K562 (cell line): ENCODE measurements at regions not wholly inside any gene's neighbourhood (a gene's known extent, or its start where the extent isn't known, plus 50 kb on each side); places are given as distances from the start of the nearest gene placed in this dataset.
A peak's percentile ranks its signal among the peaks of the same experiment; 100 is the strongest.

Experiments
- CBX3 ChIP-seq, 2 experiments: IDR thresholded peaks; 1 replicate in 1 of 2; 2 replicates in 1 of 2; pipeline ENCODE4 v1.6.1; 2012; ENCODE audit warnings: inconsistent platforms in 2 of 2, low read length in 2 of 2, borderline replicate concordance in 1 of 2, control low read depth in 1 of 2
- DDX20 ChIP-seq: fragments of 450-650 bp; IDR thresholded peaks from 2 replicates; pipeline ENCODE4 v1.6.1; 2016; ENCODE audit warnings: missing genetic modification characterization, low read depth, mild to moderate bottlenecking, missing compliant biosample characterization, moderate library complexity
- DMBX1 ChIP-seq: fragments of 250-450 bp; sonication (Bioruptor Pico); IDR thresholded peaks from 2 replicates; pipeline ENCODE4 v1.8.0; 2022; ENCODE audit warnings: inconsistent platforms, mild to moderate bottlenecking, moderate library complexity, borderline replicate concordance
- JUND ChIP-seq, 2 experiments: IDR thresholded peaks; 2 replicates in 1 of 2; 3 replicates in 1 of 2; pipeline ENCODE4 v1.6.1; 2011; ENCODE audit warnings: borderline replicate concordance in 2 of 2, low read depth in 2 of 2, low read length in 2 of 2, improper control_type of control experiment in 1 of 2, missing biosample characterization in 1 of 2, missing genetic modification characterization in 1 of 2, missing genetic modification reagents in 1 of 2
- NCOA1 ChIP-seq: fragments of 450-650 bp; IDR thresholded peaks from 2 replicates; pipeline ENCODE4 v1.6.1; 2016; ENCODE audit warnings: low read depth
- NR2C1 ChIP-seq, 2 experiments: fragments of 450-650 bp; IDR thresholded peaks; 2 replicates each; pipeline ENCODE4 v1.6.1; 2017; ENCODE audit warnings: mild to moderate bottlenecking in 2 of 2, antibody characterized with exemption in 1 of 2, inconsistent platforms in 1 of 2, missing compliant biosample characterization in 1 of 2, missing genetic modification characterization in 1 of 2
- PRMT5 ChIP-seq: sonication (generic); formaldehyde crosslinking; IDR thresholded peaks from 2 replicates; pipeline ENCODE4 v1.5.0; 2020; ENCODE audit warnings: missing genetic modification reagents
- SMAD4 ChIP-seq: fragments of 250-450 bp; sonication (Bioruptor Pico); conservative IDR thresholded peaks from 2 replicates; pipeline ENCODE4 v1.8.0; 2021; ENCODE audit warnings: inconsistent platforms, mild to moderate bottlenecking, moderate library complexity
- SRF ChIP-seq, 2 experiments: fragments of 250-450, 450-650 bp in 1 of 2; sonication (Bioruptor Pico) in 1 of 2; sonication (generic) in 1 of 2; formaldehyde crosslinking; IDR thresholded peaks; 2 replicates each; pipeline versions ENCODE4 v1.5.0 to v1.5.1; 2020 to 2022; ENCODE audit warnings: mild to moderate bottlenecking in 1 of 2, missing genetic modification reagents in 1 of 2
- TGIF2 ChIP-seq: sonication (generic); formaldehyde crosslinking; IDR thresholded peaks from 2 replicates; pipeline ENCODE4 v1.8.1; 2022; ENCODE audit warnings: mild to moderate bottlenecking, missing genetic modification reagents, moderate library complexity
- ZNF197 ChIP-seq: fragments of 200-800 bp; sonication (Bioruptor generic); IDR thresholded peaks from 2 replicates; pipeline ENCODE4 v1.6.1; 2016; ENCODE audit warnings: low read depth, missing genetic modification characterization, missing compliant biosample characterization
- ZNF668 ChIP-seq: fragments of 250-450 bp; sonication (Bioruptor Pico); IDR thresholded peaks from 2 replicates; pipeline ENCODE4 v1.8.0; 2022; ENCODE audit warnings: mild to moderate bottlenecking, inconsistent platforms
- ZNF79 ChIP-seq: fragments of 250-450 bp; sonication (Bioruptor Pico); IDR thresholded peaks from 2 replicates; pipeline ENCODE4 v1.4.0; 2020; ENCODE audit warnings: low read depth, mild to moderate bottlenecking, moderate library complexity
- TF ChIP-seq, protein P1 (sequence below): fragments of 200-400 bp; formaldehyde crosslinking; IDR thresholded peaks from 2 replicates; pipeline ENCODE4 v1.6.1; 2017; ENCODE audit warnings: mild to moderate bottlenecking, low read depth, low read length, moderate library complexity
- TF ChIP-seq, protein P2 (sequence below), 2 experiments: fragments of 450-650 bp; formaldehyde crosslinking in 1 of 2; IDR thresholded peaks; 2 replicates each; pipeline versions ENCODE4 v1.4.0 to v1.6.1; 2014 to 2020; ENCODE audit warnings: mild to moderate bottlenecking in 2 of 2, borderline replicate concordance in 1 of 2, low read depth in 1 of 2

DNA sequence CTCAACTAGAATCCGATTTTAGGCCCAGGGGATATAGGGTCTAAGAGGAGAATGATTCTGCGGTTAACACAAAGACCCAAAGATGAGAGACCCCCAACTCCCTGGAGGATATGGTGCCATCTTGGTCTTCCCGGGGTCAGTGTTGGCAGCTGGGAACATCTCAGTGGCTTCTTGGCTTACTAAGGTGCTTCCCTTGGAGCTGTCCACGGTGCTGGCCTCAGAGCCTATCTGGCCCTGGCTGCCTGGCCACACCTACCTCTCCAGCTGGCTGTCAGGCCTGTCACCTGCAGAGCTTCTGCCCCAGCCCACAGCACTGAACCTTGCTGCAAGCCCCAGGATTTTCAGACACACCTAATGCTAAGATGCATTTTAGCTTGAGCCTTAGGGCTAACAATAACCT lies 70.7 kb upstream of the THY1 start (continued):
- no peak for TF ChIP-seq DDX20 (tag)
- TF ChIP-seq ZNF668 (CRISPR knock-in tag) = no peak
- TF ChIP-seq, protein P1, sequence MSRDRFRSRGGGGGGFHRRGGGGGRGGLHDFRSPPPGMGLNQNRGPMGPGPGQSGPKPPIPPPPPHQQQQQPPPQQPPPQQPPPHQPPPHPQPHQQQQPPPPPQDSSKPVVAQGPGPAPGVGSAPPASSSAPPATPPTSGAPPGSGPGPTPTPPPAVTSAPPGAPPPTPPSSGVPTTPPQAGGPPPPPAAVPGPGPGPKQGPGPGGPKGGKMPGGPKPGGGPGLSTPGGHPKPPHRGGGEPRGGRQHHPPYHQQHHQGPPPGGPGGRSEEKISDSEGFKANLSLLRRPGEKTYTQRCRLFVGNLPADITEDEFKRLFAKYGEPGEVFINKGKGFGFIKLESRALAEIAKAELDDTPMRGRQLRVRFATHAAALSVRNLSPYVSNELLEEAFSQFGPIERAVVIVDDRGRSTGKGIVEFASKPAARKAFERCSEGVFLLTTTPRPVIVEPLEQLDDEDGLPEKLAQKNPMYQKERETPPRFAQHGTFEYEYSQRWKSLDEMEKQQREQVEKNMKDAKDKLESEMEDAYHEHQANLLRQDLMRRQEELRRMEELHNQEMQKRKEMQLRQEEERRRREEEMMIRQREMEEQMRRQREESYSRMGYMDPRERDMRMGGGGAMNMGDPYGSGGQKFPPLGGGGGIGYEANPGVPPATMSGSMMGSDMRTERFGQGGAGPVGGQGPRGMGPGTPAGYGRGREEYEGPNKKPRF = no peak
- no peak for TF ChIP-seq ZNF79 (CRISPR knock-in tag)
- peak in 1 of 2 experiments; percentile 15; a peak in 1 of 3 replicates for TF ChIP-seq CBX3 (IDR thresholded peaks at IDR 0.05; ENCODE audit: borderline replicate concordance in 1 of 2, low read length in 2 of 2)
- 0 out of 2 replicates have a peak, but pooled peaks have one; percentile 19 for TF ChIP-seq SMAD4 (CRISPR knock-in tag)
- 0 out of 4 replicates have a peak, but pooled peaks of 1 of the 2 experiments have one; percentile 36 for TF ChIP-seq SRF (CRISPR knock-in tag; IDR thresholded peaks at IDR 0.05)
- no peak for TF ChIP-seq NR2C1 (IDR thresholded peaks at IDR 0.05)
- TF ChIP-seq NR2C1 (tag; IDR thresholded peaks at IDR 0.05) = 0 out of 2 replicates have a peak, but pooled peaks have one; percentile 25
- TF ChIP-seq, protein P2, sequence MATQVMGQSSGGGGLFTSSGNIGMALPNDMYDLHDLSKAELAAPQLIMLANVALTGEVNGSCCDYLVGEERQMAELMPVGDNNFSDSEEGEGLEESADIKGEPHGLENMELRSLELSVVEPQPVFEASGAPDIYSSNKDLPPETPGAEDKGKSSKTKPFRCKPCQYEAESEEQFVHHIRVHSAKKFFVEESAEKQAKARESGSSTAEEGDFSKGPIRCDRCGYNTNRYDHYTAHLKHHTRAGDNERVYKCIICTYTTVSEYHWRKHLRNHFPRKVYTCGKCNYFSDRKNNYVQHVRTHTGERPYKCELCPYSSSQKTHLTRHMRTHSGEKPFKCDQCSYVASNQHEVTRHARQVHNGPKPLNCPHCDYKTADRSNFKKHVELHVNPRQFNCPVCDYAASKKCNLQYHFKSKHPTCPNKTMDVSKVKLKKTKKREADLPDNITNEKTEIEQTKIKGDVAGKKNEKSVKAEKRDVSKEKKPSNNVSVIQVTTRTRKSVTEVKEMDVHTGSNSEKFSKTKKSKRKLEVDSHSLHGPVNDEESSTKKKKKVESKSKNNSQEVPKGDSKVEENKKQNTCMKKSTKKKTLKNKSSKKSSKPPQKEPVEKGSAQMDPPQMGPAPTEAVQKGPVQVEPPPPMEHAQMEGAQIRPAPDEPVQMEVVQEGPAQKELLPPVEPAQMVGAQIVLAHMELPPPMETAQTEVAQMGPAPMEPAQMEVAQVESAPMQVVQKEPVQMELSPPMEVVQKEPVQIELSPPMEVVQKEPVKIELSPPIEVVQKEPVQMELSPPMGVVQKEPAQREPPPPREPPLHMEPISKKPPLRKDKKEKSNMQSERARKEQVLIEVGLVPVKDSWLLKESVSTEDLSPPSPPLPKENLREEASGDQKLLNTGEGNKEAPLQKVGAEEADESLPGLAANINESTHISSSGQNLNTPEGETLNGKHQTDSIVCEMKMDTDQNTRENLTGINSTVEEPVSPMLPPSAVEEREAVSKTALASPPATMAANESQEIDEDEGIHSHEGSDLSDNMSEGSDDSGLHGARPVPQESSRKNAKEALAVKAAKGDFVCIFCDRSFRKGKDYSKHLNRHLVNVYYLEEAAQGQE (IDR thresholded peaks at IDR 0.05; ENCODE audit: borderline replicate concordance) = peak; percentile 99
- TF ChIP-seq, protein P2 (CRISPR knock-in tag; IDR thresholded peaks at IDR 0.05; ENCODE audit: low read depth) = peak; percentile 98
- TF ChIP-seq ZNF197 (CRISPR knock-in tag) = peak; percentile 77
- peak; percentile 78; the same call in 1 of the 2 replicates for TF ChIP-seq PRMT5 (CRISPR knock-in tag)
- TF ChIP-seq NCOA1 = 0 out of 2 replicates have a peak, but pooled peaks have one; percentile 36
- TF ChIP-seq JUND (IDR thresholded peaks at IDR 0.05; ENCODE audit: borderline replicate concordance, low read depth, low read length) = no peak
- TF ChIP-seq JUND (tag; IDR thresholded peaks at IDR 0.05; ENCODE audit: borderline replicate concordance, low read depth, low read length) = peak; percentile 19; the same call in 1 of the 3 replicates
- TF ChIP-seq DMBX1 (CRISPR knock-in tag) = peak; percentile 81; the same call in 1 of the 2 replicates
- peak; percentile 97 for TF ChIP-seq TGIF2 (CRISPR knock-in tag)
